Smooth muscle cell (in vitro differentiated cells): ENCODE measurements at regions not wholly inside any gene's neighbourhood (a gene's known extent, or its start where the extent isn't known, plus 50 kb on each side); places are given as distances from the start of the nearest gene placed in this dataset.

ENCODE experiments used
- DNase-seq: peaks from one replicate; lab custom pipeline; 2025; ENCODE audit not compliant: unreplicated experiment; lab: John Stamatoyannopoulos, UW
- H2AFZ ChIP-seq: fragments of 200-600 bp; sonication (generic); 2 replicates; pipeline ENCODE4 v1.6.0; 2016; ENCODE audit warnings: antibody characterized with exemption, low read depth, mild to moderate bottlenecking
- H3F3A ChIP-seq: fragments of 200-600 bp; sonication (generic); 2 replicates; pipeline ENCODE4 v1.6.0; 2017; ENCODE audit warnings: antibody characterized with exemption, low read depth
- H3K27ac ChIP-seq: fragments of 200-600 bp; sonication (generic); 2 replicates; pipeline ENCODE4 v1.5.1; 2016; ENCODE audit warnings: low read depth, mild to moderate bottlenecking
- H3K27me3 ChIP-seq: fragments of 200-600 bp; sonication (generic); 2 replicates; pipeline ENCODE4 v1.6.1; 2016; ENCODE audit warnings: low read depth, mild to moderate bottlenecking
- H3K36me3 ChIP-seq: fragments of 200-600 bp; sonication (generic); 2 replicates; pipeline ENCODE4 v1.5.1; 2016; ENCODE audit warnings: low read depth
- H3K4me1 ChIP-seq: fragments of 200-600 bp; sonication (generic); 2 replicates; pipeline ENCODE4 v1.5.1; 2016; ENCODE audit warnings: low read depth
- H3K4me2 ChIP-seq: fragments of 200-600 bp; sonication (generic); 2 replicates; pipeline ENCODE4 v1.6.0; 2016; ENCODE audit warnings: mild to moderate bottlenecking
- H3K4me3 ChIP-seq: fragments of 200-600 bp; sonication (generic); 2 replicates; pipeline ENCODE4 v1.5.1; 2016; ENCODE audit warnings: mild to moderate bottlenecking
- H3K79me2 ChIP-seq: fragments of 200-600 bp; sonication (generic); 2 replicates; pipeline ENCODE4 v1.6.0; 2016; ENCODE audit warnings: low read depth, mild to moderate bottlenecking
- H3K9ac ChIP-seq: fragments of 200-600 bp; sonication (generic); 2 replicates; pipeline ENCODE4 v1.6.0; 2016; ENCODE audit warnings: low read depth
- H3K9me3 ChIP-seq: fragments of 200-600 bp; sonication (generic); replicated peaks from 2 replicates; pipeline ENCODE4 v1.5.1; 2016; ENCODE audit warnings: low read depth
- H4K20me1 ChIP-seq: fragments of 200-600 bp; sonication (generic); 2 replicates; pipeline ENCODE4 v1.6.0; 2016; ENCODE audit warnings: low read depth
- WGBS: methylation state at CpG from one replicate; pipeline ENCODE4 v1.1.7; 2016; ENCODE audit warnings: low lambda C conversion rate; 5-methylcytosine and 5-hydroxymethylcytosine counted together
- TF ChIP-seq, protein P1 (sequence below): fragments of 200-600 bp; sonication (generic); IDR thresholded peaks from 2 replicates; pipeline ENCODE4 v1.5.1; 2017; ENCODE audit warnings: borderline replicate concordance, mild to moderate bottlenecking, antibody characterized with exemption; ENCODE audit not compliant: insufficient read depth, poor library complexity, severe bottlenecking

DNA sequence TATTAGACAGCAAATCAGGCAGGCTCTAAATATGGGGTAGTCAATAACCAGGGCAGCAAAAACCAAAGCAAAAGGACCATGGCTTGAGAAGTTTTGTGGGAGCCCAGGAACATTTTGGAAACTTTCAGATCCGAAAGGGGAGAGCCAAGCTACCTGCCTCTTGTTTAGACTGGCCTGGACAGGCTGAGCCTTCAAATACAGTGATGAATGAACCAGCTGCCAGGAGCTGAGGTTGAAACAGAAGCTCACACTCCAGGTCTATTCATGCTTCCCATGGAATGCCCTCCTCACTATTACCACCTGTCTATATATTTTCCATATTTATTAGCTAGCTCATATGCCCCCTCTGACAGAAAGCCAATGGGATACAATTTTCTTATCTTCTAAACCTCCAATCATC lies 150.8 kb upstream of the SLC44A1 start:
- TF ChIP-seq, protein P1, sequence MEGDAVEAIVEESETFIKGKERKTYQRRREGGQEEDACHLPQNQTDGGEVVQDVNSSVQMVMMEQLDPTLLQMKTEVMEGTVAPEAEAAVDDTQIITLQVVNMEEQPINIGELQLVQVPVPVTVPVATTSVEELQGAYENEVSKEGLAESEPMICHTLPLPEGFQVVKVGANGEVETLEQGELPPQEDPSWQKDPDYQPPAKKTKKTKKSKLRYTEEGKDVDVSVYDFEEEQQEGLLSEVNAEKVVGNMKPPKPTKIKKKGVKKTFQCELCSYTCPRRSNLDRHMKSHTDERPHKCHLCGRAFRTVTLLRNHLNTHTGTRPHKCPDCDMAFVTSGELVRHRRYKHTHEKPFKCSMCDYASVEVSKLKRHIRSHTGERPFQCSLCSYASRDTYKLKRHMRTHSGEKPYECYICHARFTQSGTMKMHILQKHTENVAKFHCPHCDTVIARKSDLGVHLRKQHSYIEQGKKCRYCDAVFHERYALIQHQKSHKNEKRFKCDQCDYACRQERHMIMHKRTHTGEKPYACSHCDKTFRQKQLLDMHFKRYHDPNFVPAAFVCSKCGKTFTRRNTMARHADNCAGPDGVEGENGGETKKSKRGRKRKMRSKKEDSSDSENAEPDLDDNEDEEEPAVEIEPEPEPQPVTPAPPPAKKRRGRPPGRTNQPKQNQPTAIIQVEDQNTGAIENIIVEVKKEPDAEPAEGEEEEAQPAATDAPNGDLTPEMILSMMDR, result no peak
- no peaks in the 10 kb centered on the region for H3F3A ChIP-seq
- H3K4me1 ChIP-seq, result no peaks in the 10 kb centered on the region
- H3K27me3 ChIP-seq, result no peaks in the 10 kb centered on the region
- no peaks in the 10 kb centered on the region for H3K36me3 ChIP-seq
- WGBS, result 92% methylated on average over 1 of the region's 1 CpG
- no peaks in the 10 kb centered on the region for H4K20me1 ChIP-seq
- no peaks in the 10 kb centered on the region for H3K79me2 ChIP-seq
- no peak overlapping the region for H3K4me3 ChIP-seq
- no peak for DNase-seq
- H3K9me3 ChIP-seq, result no peaks in the 10 kb centered on the region
- no peak overlapping the region for H3K9ac ChIP-seq
- no peak overlapping the region for H3K4me2 ChIP-seq
- no peak overlapping the region for H2AFZ ChIP-seq
- H3K27ac ChIP-seq, result no peak overlapping the region

DNA sequence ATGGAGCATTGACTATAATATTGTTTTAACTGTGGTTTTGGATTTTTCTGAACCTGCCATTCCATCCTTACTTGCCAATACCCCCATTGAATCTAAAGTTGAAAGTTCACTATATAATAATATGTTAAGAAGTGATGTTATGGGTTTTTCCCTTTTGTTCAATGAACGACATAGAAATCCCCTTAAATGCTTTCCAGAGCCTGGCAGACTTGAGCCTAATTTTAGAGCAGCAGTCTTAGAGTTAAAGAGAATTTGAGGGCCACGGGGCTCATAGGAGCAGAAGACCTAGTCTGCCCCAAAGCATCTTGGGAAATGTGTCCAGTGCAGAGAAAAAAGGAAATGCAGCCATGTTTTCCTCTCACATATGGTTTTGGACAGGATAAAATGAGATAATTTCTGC lies 146.1 kb upstream of the SLC44A1 start:
- no peak for DNase-seq
- H2AFZ ChIP-seq, result no peak overlapping the region
- H3K9me3 ChIP-seq, result no peaks in the 10 kb centered on the region
- no peaks in the 10 kb centered on the region for H3F3A ChIP-seq
- TF ChIP-seq, protein P1, result no peak
- 70% methylated on average over 2 of the region's 2 CpGs for WGBS
- H3K79me2 ChIP-seq, result no peaks in the 10 kb centered on the region
- H4K20me1 ChIP-seq, result no peaks in the 10 kb centered on the region
- H3K27ac ChIP-seq, result no peak overlapping the region
- no peaks in the 10 kb centered on the region for H3K36me3 ChIP-seq
- no peak overlapping the region for H3K4me3 ChIP-seq
- no peak overlapping the region for H3K4me2 ChIP-seq
- no peak overlapping the region for H3K9ac ChIP-seq
- no peaks in the 10 kb centered on the region for H3K27me3 ChIP-seq
- no peaks in the 10 kb centered on the region for H3K4me1 ChIP-seq

DNA sequence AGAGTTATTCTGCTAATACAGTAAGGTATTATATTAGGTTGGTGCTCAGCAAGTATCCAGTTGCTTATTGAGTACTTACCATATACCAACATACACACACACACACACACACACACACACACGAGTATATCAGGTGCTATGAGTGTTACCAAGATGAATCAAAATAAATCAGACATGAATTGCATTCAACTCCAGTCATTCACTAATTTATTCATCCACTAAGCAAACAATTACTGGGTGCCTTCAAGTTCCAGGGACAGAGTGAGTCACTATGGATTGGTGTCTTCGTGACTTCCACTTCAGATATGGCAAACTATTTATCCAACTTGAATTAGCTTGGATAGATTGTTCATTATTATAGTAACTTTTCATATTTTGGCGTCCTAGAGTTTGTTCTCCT lies 140.7 kb upstream of the SLC44A1 start:
- Histone ChIP-seq H3K36me3 (no peaks in the 10 kb centered on the region), H3K9ac (no peak overlapping the region), H3K27me3 (no peaks in the 10 kb centered on the region), H3K4me2 (no peak overlapping the region), H4K20me1 (no peaks in the 10 kb centered on the region), H3K4me1 (no peaks in the 10 kb centered on the region), H3K27ac (no peak overlapping the region), H2AFZ (no peak overlapping the region), H3F3A (no peaks in the 10 kb centered on the region), H3K79me2 (no peaks in the 10 kb centered on the region), H3K9me3 (no peaks in the 10 kb centered on the region), H3K4me3 (no peak overlapping the region)
- no peak for DNase-seq
- TF ChIP-seq, protein P1, result no peak
- WGBS, result 62% methylated on average over 3 of the region's 3 CpGs

DNA sequence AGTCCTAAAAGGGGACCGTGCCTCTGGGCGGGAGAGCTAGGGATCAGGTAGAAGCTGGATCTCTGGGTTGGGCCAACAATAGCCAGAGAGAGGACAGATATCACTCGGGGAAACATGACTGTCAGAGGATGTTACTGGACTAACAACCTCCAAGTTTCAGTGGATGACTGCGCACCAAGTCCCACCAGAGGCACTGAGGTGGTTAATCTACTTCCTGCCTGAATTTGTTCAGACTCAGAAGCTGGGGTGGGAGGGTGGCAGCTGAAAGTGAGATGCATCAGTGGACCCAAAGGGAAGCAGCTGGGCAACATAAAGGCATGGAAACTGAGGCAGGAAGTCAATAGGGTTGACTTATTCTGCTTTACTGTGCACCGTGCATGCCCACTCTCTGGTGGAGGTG lies 130.1 kb upstream of the SLC44A1 start:
- WGBS, result 99% methylated on average over 5 of the region's 5 CpGs
- H3K27ac ChIP-seq, result no peak overlapping the region
- TF ChIP-seq, protein P1, result no peak
- H3K4me1 ChIP-seq, result no peaks in the 10 kb centered on the region
- no peak overlapping the region for H3K9ac ChIP-seq
- no peaks in the 10 kb centered on the region for H3K36me3 ChIP-seq
- no peak overlapping the region for H2AFZ ChIP-seq
- no peaks in the 10 kb centered on the region for H3K79me2 ChIP-seq
- H3K27me3 ChIP-seq, result no peaks in the 10 kb centered on the region
- no peaks in the 10 kb centered on the region for H3K9me3 ChIP-seq
- no peak overlapping the region for H3K4me2 ChIP-seq
- no peaks in the 10 kb centered on the region for H4K20me1 ChIP-seq
- DNase-seq, result no peak
- H3F3A ChIP-seq, result no peaks in the 10 kb centered on the region
- H3K4me3 ChIP-seq, result no peak overlapping the region
